ACHN (cell line): ENCODE measurements at regions not wholly inside any gene's neighbourhood (a gene's known extent, or its start where the extent isn't known, plus 50 kb on each side); places are given as distances from the start of the nearest gene placed in this dataset.

Source experiments
- DNase-seq: peaks from one replicate; pipeline ENCODE4 v3.0.0-alpha.2; 2015
- in situ Hi-C: cut with HindIII; loops from 2 replicates; pipeline ENCODE4 v1.10.0; 2017; ENCODE audit warnings: low sequenced_read_pairs, low pct_ligation_motif_present, low pct_unique_long_range_greater_than_20kb

DNA sequence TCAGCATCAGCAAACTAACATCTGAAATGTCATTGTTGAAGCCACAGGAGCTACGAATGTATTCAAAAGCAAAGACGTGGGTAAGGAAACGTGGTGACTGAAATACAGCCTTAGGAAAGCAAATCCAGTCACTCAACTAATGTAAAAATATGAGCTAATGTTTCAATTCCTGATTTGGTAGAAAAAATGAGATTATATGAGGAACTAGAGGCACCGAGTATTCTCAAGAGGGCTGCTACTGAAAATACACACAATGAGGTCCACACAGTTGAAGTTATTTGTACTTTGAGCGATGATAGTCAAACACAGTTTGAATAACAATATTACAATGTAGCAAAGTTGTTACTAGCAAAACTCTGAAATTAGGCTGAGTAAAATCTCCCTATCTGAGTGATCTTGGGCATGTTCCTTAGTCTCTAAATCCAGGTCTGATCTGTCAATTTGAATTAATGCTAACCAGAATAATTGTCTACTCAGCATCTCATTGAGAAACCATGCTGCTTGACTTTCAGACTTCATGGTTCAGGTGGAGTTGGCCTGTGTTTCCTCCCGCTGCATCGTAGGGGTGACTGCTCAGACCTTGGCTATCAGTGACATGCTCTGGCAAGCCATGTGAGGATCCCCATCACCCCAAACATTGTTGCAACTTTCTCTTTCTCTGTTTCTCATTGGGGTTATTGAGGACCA is 467.1 kb upstream of the SOX5 start:
- in situ Hi-C loops = no loop called here
- DNase-seq = no peak

DNA sequence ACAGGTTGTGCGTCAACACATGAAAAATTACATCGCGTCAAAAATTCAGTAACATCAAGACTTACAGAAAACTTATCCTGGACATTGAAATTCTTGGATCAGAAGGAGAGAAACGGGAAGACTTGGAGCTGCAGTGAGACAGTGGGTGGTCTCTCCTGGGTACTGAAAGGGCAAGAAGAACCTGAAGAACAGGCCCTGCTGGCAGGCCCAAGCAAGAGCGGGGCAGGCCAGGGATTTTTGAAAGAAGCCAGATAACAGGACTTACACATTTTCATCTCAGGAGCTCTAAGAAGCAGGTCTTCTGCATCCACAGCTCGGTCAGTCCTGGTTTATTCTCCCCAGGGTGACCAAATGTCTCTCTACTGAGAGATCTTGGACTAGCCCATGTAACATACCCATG is 466.5 kb upstream of the SOX5 start:
- in situ Hi-C loops = no loop called here
- no peak for DNase-seq

DNA sequence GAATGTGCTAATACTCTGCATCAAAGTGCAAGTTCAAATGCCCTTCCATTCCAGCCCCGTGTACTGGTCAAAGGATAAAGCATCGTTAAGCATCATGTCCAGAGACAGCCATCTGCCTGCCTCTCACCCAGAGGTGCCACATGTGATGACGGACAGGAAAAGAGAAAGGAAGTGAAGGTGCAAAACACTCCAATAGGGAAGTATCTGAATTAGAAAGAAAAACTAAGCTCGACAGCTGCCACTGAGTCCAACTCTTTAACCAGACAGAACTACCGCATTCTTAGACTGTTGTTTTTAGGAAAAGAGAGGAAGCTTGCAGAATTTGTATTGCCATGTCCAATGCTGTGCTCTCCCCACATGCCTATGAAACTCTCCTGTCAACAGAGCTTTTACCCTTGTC is 465.0 kb upstream of the SOX5 start:
- in situ Hi-C loops = no loop called here
- no peak for DNase-seq

DNA sequence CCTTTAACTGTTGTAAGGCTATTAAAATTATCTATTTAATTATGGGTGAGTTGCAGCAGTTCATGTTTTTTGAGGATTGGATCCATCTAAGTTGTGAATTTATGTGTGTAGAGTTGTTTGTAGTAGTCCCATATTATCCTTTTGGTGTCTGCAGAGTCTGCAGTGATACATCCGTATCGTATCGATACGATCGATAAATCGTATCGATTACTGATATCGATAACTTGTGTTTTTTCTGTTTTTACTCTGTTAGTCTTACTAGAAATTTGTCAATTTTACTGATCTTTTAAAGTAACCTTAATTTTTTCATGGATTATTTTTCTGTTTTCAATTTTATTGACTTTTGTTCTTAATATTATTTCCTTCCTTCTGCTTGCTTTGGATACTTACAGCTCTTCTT is 462.5 kb upstream of the SOX5 start:
- in situ Hi-C loops = no loop called here
- no peak for DNase-seq

DNA sequence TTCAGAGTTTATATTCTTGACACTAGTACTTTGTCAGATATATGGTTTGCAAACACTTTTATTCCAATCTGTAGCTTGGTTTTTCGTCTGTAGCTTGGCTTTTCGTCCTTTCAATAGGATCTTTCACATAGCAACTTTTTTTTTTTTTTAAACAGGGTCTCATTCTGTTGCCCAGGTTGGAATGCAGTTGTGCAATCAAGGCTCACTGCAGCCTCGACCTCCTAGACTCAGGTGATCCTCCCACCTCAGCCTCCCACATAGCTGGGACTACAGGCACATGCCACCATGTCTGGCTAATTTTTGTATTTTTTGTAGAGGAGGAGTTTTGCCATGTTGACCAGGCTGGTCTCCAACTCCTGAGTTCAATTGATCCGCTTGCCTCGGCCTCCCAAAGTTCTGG is 460.4 kb upstream of the SOX5 start:
- no peak for DNase-seq
- in situ Hi-C loops = no loop called here

DNA sequence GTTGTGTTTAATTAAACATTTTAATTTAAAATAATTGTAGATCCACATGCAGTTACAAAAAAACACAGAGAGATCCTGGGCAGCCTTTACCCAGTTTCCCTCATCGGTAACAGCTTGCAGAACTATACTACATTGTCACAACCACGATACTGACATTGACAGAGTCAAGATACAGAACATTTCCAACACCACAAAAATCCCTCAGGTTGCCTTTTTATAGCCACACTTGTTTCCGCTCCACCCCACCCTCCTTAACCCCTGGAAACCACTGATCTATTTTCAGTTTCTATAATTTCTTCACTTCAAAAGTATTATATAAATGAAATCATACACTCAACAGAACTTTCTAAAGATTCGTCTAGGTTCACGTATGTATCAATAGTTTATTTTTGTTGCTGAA is 458.8 kb upstream of the SOX5 start:
- in situ Hi-C loops = no loop called here
- no peak for DNase-seq

DNA sequence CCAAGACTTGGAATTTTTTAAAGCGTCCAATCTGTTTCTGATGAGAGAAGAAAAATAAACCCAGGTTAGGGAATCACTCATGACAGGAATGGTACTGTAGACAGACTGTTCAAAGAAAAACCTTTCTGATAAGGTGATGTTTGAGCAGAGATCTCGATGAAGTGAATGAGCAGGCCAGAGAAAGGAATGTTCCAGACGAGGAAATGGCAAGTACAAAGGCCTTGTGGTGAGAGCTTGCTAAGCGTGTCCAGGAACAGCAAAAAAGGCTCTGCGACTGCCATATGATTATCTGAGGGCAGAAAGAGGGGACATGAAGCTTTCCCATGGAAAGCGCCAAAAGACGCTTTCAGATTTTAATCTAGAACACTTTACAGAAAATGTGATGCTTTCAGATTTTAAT is 458.4 kb upstream of the SOX5 start:
- in situ Hi-C loops = no loop called here
- no peak for DNase-seq

DNA sequence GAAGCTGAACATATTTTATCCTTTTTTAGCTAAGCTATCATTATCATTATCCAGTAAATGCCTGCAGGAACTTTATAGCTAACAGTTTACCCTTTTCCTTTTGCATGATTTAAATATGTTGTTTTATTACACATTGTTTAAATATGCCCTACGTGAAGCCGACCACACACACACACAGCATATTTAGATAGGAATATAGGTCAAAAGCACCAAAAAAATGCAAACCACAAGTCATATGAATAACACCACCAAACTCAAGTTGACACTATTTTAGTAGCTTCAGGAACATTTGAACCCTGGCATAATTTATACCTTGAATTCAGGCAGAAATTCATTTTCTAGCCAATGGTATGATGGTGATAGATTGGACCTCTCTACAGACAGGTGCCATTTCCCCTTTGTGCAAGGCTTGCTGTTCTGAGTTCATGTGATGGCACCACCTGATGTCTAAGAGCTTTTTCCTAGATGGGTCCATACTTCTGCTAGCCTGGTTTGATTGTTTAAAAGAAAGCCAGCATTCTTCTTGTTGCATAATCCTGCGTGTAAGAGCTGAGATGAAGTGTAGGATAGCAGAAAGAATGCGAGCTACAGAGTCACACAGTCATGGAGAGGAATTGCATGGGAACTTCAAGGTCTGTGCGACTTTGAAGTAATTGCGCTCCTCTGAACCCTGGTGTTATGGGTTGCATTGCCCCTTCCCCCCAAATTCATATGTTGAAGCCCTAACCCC is 454.8 kb upstream of the SOX5 start:
- DNase-seq = no peak
- in situ Hi-C loops = no loop called here

DNA sequence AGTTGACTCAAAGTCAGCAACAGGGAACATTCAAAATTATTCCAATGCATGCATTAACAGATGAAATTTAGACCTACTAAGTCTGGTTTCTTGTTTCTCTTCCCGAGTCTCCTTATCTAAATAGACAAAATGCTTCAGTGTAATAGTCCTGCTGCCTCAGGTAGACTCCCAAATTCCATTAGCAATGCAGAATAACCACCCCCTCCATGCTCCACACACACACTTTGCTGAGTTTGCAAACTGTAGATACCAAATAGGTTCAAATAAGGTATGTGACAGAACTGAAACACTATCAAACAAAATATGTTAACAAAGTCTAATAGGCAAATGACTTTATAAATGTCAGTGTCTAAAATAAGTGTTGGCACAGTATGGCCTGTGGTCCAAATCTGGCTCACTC is 451.1 kb upstream of the SOX5 start:
- in situ Hi-C loops = no loop called here

DNA sequence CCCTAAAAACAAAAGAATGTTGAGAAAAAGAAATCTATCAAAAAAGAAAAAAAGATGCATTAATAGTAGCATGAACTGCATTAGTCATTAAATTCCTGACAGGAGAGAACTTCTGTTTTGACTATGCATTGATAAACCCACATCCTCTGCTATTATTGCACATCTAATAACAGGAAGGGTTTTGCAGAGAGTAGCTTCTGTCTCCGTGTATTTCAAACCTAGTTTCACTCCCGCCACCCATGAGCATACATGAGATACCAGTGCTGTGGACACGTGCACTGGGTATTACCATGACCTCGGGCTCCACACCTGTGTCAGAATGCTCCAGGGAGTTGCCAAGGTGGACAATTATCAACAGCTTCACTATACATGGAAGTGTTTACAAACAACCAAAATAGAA is 449.1 kb upstream of the SOX5 start:
- no peak for DNase-seq

More for the DNA sequence above, 451.1 kb upstream of the SOX5 start:
- no peak for DNase-seq

DNA sequence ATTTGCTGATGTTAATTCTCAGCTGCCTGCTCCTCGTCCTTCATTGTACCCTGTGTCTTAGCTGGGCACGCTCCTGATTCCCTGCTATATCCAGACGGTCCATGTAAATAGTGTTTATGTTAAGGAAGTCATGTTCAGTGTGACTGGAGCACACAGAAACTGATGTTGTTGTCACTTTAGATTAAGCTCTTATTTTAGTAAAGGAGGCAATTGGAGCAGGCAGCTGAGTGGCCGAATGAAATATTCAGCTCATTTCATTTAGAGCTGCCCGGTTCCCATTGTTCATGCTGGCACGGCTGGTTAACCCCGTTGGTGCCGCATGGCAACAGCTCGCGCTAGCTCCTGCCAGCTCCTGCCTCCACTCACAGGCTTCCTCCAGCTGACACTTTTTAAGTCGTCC is 446.8 kb upstream of the SOX5 start:
- in situ Hi-C loops = no loop called here
- no peak for DNase-seq

More for the DNA sequence above, 449.1 kb upstream of the SOX5 start:
- in situ Hi-C loops = no loop called here

DNA sequence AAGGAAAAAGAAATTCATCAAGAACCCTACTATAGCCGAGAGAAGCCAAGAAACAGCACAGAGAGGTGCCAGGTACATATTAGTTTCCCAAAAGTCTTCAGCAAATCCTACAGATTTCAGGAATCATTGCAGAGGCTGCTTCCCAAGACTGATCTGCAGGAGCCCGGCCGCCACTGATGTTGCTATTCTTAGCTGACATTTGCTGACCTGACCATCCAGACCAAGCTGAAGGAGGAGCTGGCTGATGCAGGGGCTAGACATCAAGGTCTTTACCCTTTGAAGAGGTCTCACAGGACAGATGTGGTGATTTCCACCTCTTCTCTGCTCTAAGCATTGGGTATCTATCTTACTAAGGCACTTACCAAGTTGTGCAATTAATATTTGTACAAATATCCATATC is 444.8 kb upstream of the SOX5 start:
- in situ Hi-C loops = no loop called here
- no peak for DNase-seq

DNA sequence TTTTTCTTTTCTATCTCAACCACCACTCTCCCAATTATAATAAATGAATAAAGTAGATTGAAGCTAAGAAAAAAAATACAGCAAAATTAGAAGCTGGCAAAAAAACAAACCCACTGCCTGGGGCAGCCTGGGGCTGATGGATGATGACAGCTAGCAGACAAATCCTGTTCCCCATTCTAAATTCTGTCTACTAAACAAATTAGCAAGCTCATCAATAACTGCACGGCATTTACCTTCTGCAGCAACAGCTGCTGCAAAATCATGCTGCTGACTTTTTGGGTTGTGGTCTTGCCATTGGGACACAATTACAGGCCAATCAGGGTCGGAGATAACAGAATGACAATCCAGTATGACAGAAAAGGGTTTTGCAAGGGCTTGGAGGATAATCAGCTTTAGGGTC is 443.6 kb upstream of the SOX5 start:
- in situ Hi-C loops = no loop called here
- DNase-seq = no peak

DNA sequence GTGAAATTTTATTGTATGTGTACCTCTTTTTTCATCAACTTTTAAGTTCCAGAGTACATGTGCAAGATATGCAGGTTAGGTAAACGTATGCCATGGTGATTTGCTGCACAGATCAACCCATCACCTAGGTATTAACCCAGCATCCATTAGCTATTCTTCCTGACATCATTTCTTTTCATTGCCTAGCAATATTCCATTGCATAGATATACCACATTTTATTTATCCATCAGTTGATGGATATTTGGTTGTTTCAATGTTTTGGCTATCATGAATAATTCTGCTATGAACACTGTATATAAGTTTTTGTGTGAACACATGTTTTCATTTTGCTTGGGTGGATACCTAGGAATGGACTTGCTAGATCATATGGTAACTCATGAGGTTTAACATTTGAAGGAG is 439.9 kb upstream of the SOX5 start:
- in situ Hi-C loops = no loop called here
- DNase-seq = no peak

DNA sequence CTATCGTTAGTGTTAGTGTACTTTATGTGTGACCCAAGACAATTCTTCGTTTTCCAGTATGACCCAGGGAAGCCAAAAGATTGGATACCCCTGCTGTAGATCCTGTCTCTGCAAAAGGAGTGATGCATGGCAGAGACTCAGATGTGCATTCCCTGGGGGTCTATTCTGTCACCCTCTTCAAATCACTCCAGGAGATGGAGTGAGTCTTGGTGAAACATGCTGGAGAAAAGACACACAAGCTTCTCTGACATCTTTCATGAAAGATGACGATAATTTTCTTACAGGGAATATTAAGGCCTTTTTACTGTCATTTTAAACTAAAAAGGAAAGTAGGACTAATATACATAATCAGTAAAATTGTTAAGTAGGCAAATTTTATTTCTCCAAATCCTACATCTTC is 437.9 kb upstream of the SOX5 start:
- in situ Hi-C loops = no loop called here
- DNase-seq = no peak

DNA sequence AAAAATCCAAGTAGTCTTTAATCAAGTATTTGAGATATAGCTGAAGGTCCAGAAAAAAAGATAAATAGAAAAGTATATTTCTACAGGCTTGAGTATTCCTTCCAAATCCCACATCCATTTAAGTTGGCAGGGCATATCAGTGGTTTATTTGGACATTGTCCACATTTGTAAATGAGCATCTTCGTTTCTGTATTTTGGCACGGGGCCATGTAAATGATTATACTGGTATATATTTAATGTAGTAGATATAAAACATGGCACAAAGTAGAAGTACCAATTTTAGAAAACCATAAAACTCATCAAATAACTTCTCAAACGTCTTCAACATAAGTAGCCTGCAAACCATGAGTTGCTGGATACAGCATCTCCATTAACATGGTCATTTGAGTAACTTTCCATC is 437.4 kb upstream of the SOX5 start:
- in situ Hi-C loops = no loop called here
- DNase-seq = no peak

DNA sequence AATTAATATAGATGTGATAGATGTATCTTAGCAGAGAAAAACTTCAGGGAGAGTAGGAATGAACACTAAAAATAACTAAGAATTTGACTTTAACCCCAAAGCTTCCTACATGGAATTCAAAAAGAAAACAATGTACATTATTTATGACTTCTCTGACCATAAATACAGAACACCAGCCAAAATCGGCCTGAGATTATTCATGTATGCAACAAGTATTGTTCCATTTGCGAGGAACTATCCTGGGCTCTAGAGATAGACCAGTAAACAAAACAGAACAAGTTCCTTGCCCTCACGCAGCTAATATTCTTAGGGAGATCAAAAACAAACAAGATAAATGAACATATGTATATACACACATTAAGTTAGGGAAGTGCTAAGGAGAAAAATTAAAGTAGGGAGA is 432.3 kb upstream of the SOX5 start:
- no peak for DNase-seq
- in situ Hi-C loops = no loop called here

DNA sequence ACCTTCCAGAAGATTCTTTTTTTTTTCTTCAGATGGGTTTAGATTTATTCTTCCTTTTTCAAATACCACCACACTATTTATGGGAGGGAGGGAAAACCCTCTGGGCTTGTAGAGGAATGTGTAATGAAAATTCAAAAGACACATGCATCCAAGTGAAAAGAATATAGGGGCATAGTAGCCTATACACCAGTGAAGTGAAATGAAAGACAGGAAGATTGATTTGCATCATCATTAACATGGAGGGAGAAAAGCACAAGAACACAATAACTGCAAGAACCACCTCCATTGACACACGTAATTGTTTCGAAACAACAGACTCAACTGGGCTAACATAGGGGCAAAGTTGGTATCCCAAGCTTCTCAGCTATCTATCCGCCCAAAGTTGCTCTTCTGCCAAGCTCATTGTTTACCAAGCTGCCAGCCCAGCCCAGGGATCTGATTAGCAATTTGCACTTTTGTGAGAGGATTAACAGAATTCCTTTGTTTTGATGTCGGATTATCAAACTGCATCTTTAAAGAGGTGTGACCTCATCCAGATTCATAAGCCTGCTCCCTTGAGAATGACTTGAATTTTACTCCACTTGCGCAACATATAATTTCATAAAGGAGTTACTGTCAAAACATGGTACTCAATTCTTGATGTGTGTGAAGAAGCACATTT is 430.5 kb upstream of the SOX5 start:
- no peak for DNase-seq

DNA sequence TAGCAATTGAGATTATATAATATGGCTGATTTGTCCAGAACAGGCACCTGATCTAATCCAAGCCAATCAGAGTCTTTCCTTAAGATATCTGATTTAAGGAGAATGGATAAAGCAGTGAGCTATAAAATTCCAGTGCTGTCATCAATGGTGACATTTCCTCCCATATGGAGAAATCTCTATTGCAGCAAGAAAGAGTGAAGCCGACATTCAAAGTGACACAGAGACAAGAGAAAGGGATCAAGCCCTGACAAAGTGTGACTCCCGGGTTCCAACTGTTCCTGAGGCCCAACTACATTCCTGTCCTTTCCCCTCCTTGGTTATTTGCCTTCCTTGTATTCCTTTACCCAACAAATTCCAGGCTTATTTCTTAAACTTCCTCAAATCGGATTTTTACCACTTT is 430.0 kb upstream of the SOX5 start:
- in situ Hi-C loops = no loop called here

More for the DNA sequence above, 430.5 kb upstream of the SOX5 start:
- in situ Hi-C loops = no loop called here

More for the DNA sequence above, 430.0 kb upstream of the SOX5 start:
- no peak for DNase-seq
